HCT116 (cell line): ENCODE measurements at regions not wholly inside any gene's neighbourhood (a gene's known extent, or its start where the extent isn't known, plus 50 kb on each side); places are given as distances from the start of the nearest gene placed in this dataset.

ENCODE experiments used
- ATAC-seq: fragments of 200-7000 bp; cut with Tn5 transposase; 2 replicates; pipeline ENCODE4 v1.9.1; 2020; ENCODE audit warnings: mild to moderate bottlenecking, moderate library complexity
- BruUV-seq: library from RNA; stranded (reverse); fragments of 400-500 nt; replicated peaks from 2 replicates; lab custom pipeline; 2021; lab: Mats Ljungman, UMichigan
- CTCF ChIA-PET: fragments of 300-600 bp; sonication (Branson Sonifier 250); formaldehyde crosslinking; loops from one replicate; lab custom pipeline; 2021; ENCODE audit warnings: antibody characterized with exemption; lab: Charles Lee
- POLR2A ChIA-PET: fragments of 300-600, 350-600 bp; sonication (Branson Sonifier 250); formaldehyde crosslinking; loops from one replicate; lab custom pipeline; 2021; ENCODE audit warnings: antibody characterized with exemption; lab: Charles Lee
- RAD21 ChIA-PET, 2 experiments: fragments of 300-600 bp; sonication (Branson Sonifier 250); formaldehyde crosslinking; loops; one replicate each; lab custom pipeline; 2023; ENCODE audit warnings: low total read pairs in 2 of 2; ENCODE audit not compliant: uncharacterized antibody in 2 of 2, unreplicated experiment in 2 of 2, low non-redundant PET in 1 of 2; lab: Charles Lee
- DNase-seq: peaks from one replicate; pipeline ENCODE4 v3.0.0-alpha.2; 2010; ENCODE audit warnings: low read depth, low spot score
- H2AFZ ChIP-seq: fragments of 200-600 bp; shearing (Covaris generic), sonication (generic); 2 replicates; pipeline ENCODE4 v1.6.1; 2017; ENCODE audit warnings: low read depth, mixed run types, mixed read lengths, antibody characterized with exemption, low read length; ENCODE audit not compliant: poor library complexity, severe bottlenecking
- H3K27ac ChIP-seq: 2 replicates; pipeline ENCODE4 v1.5.1; 2012; ENCODE audit warnings: low read depth, low read length
- H3K27me3 ChIP-seq: fragments of 200-600 bp; sonication (generic); 2 replicates; pipeline ENCODE4 v1.6.1; 2016; ENCODE audit warnings: mixed run types, low read length, mixed read lengths; ENCODE audit not compliant: insufficient read depth
- H3K36me3 ChIP-seq, 2 experiments: fragments of 200-500 bp in 1 of 2; fragments of 200-600 bp in 1 of 2; sonication (Bioruptor generic) in 1 of 2; sonication (generic) in 1 of 2; 2 replicates each; pipeline versions ENCODE4 v1.5.1 to v1.6.1; 2014 to 2016; ENCODE audit warnings: low read length in 2 of 2, inconsistent platforms in 1 of 2, mixed read lengths in 1 of 2, mixed run types in 1 of 2; ENCODE audit not compliant: insufficient read depth in 2 of 2, control insufficient read depth in 1 of 2
- H3K4me1 ChIP-seq, 2 experiments: fragments of 200-600 bp in 1 of 2; sonication (generic) in 1 of 2; 2 replicates each; pipeline versions ENCODE4 v1.5.1 to v1.6.1; 2012 to 2017; ENCODE audit warnings: low read length in 2 of 2, inconsistent platforms in 1 of 2, mild to moderate bottlenecking in 1 of 2, mixed read lengths in 1 of 2, mixed run types in 1 of 2, moderate library complexity in 1 of 2; ENCODE audit not compliant: insufficient read depth in 2 of 2, control insufficient read depth in 1 of 2
- H3K4me2 ChIP-seq: fragments of 200-600 bp; sonication (generic); 2 replicates; pipeline ENCODE4 v1.6.1; 2017; ENCODE audit warnings: mixed run types, low read length, mixed read lengths
- H3K4me3 ChIP-seq, 2 experiments: fragments of 200-600 bp in 1 of 2; sonication (generic) in 1 of 2; replicated peaks in 1 of 2; 2 replicates each; pipeline ENCODE4 v1.5.1; 2011 to 2016; ENCODE audit warnings: low read length in 2 of 2, control low read depth in 1 of 2, low read depth in 1 of 2, mild to moderate bottlenecking in 1 of 2, mixed read lengths in 1 of 2, mixed run types in 1 of 2
- H3K79me2 ChIP-seq: fragments of 200-600 bp; sonication (generic); 2 replicates; pipeline ENCODE4 v1.6.1; 2017; ENCODE audit warnings: mild to moderate bottlenecking, mixed run types, low read length, moderate library complexity, mixed read lengths; ENCODE audit not compliant: insufficient read depth
- H3K9ac ChIP-seq: fragments of 200-600 bp; sonication (generic); 2 replicates; pipeline ENCODE4 v1.6.1; 2016; ENCODE audit warnings: low read length, mixed read lengths
- H3K9me2 ChIP-seq: fragments of 200-600 bp; sonication (generic), shearing (Covaris generic); 2 replicates; pipeline ENCODE4 v1.6.1; 2017; ENCODE audit warnings: mixed run types, mild to moderate bottlenecking, moderate library complexity; ENCODE audit not compliant: insufficient read depth
- H3K9me3 ChIP-seq, 2 experiments: fragments of 200-500 bp in 1 of 2; fragments of 200-600 bp in 1 of 2; sonication (Bioruptor generic) in 1 of 2; sonication (generic) in 1 of 2; 2 replicates each; pipeline ENCODE4 v1.6.1; 2014 to 2017; ENCODE audit warnings: low read length in 2 of 2, mixed read lengths in 2 of 2, inconsistent platforms in 1 of 2, low read depth in 1 of 2, mild to moderate bottlenecking in 1 of 2, mixed run types in 1 of 2, moderate library complexity in 1 of 2; ENCODE audit not compliant: control insufficient read depth in 1 of 2, insufficient read depth in 1 of 2
- H4K20me1 ChIP-seq: fragments of 200-600 bp; sonication (generic), shearing (Covaris generic); 2 replicates; pipeline ENCODE4 v1.6.1; 2017; ENCODE audit warnings: mixed run types, mild to moderate bottlenecking, moderate library complexity; ENCODE audit not compliant: insufficient read depth
- CBX3 ChIP-seq: IDR thresholded peaks from 2 replicates; pipeline ENCODE4 v1.6.1; 2012; ENCODE audit warnings: low read depth
- CEBPB ChIP-seq: IDR thresholded peaks from 2 replicates; pipeline ENCODE4 v1.6.1; 2012; ENCODE audit warnings: low read depth
- CTCF ChIP-seq, 3 experiments: fragments of 200-600 bp in 1 of 3; sonication (generic) in 1 of 3; IDR thresholded peaks in 2 of 3; conservative IDR thresholded peaks in 1 of 3; 2 replicates each; pipeline ENCODE4 v1.5.1; 2012 to 2017; ENCODE audit warnings: low read depth in 2 of 3, low read length in 2 of 3, antibody characterized with exemption in 1 of 3, borderline replicate concordance in 1 of 3, control low read depth in 1 of 3, mild to moderate bottlenecking in 1 of 3, mixed read lengths in 1 of 3, mixed run types in 1 of 3, moderate library complexity in 1 of 3; ENCODE audit not compliant: insufficient read depth in 1 of 3
- EGR1 ChIP-seq: IDR thresholded peaks from 2 replicates; pipeline ENCODE4 v1.6.1; 2012; ENCODE audit warnings: low read depth
- ELF1 ChIP-seq: IDR thresholded peaks from 2 replicates; pipeline ENCODE4 v1.6.1; 2012; ENCODE audit warnings: low read depth, borderline replicate concordance
- EZH2 ChIP-seq: fragments of 200-600 bp; sonication (generic); IDR thresholded peaks from 2 replicates; pipeline ENCODE4 v1.6.1; 2017; ENCODE audit warnings: antibody characterized with exemption, mixed run types
- EZH2phosphoT487 ChIP-seq: fragments of 200-600 bp; IDR thresholded peaks from 2 replicates; pipeline ENCODE4 v1.6.1; 2018; ENCODE audit warnings: antibody characterized with exemption, borderline replicate concordance
- FOSL1 ChIP-seq: IDR thresholded peaks from 2 replicates; pipeline ENCODE4 v1.6.1; 2012; ENCODE audit warnings: low read depth
- JUND ChIP-seq: IDR thresholded peaks from 2 replicates; pipeline ENCODE4 v1.6.1; 2012
- POLR2A ChIP-seq: IDR thresholded peaks from 2 replicates; pipeline ENCODE4 v1.7.0; 2011; ENCODE audit warnings: borderline replicate concordance; ENCODE audit not compliant: insufficient read depth, insufficient read length; ENCODE audit errors: extremely low read depth
- POLR2AphosphoS5 ChIP-seq: IDR thresholded peaks from 2 replicates; pipeline ENCODE4 v1.6.1; 2011; ENCODE audit warnings: mild to moderate bottlenecking, low read depth, low read length, moderate library complexity
- RAD21 ChIP-seq: IDR thresholded peaks from 2 replicates; pipeline ENCODE4 v1.6.1; 2012; ENCODE audit warnings: low read depth, mild to moderate bottlenecking
- SIN3A ChIP-seq: IDR thresholded peaks from 2 replicates; pipeline ENCODE4 v1.6.1; 2012; ENCODE audit warnings: low read depth
- SRF ChIP-seq: IDR thresholded peaks from 2 replicates; pipeline ENCODE4 v1.6.1; 2012; ENCODE audit warnings: low read depth
- TCF7L2 ChIP-seq: IDR thresholded peaks from 2 replicates; pipeline ENCODE4 v1.7.0; 2011; ENCODE audit warnings: borderline replicate concordance, inconsistent platforms; ENCODE audit not compliant: insufficient read depth, insufficient read length; ENCODE audit errors: extremely low read depth
- YY1 ChIP-seq: IDR thresholded peaks from 2 replicates; pipeline ENCODE4 v1.6.1; 2011; ENCODE audit warnings: low read length, low read depth, moderate library complexity, mild to moderate bottlenecking; ENCODE audit not compliant: insufficient replicate concordance; ENCODE audit errors: extremely low read depth
- ZNF274 ChIP-seq: fragments of 200-500 bp; sonication (Bioruptor generic); IDR thresholded peaks from 2 replicates; pipeline ENCODE4 v1.6.1; 2014; ENCODE audit warnings: mild to moderate bottlenecking, low read depth, low read length, inconsistent platforms
- intact Hi-C: fragments of 100-400 bp; cut with micrococcal nuclease; formaldehyde crosslinking; loops from 2 replicates; pipeline ENCODE4 v1.10.0; 2022
- TF ChIP-seq, protein P1 (sequence below): IDR thresholded peaks from 2 replicates; pipeline ENCODE4 v1.6.1; 2012
- TF ChIP-seq, protein P2 (sequence below): IDR thresholded peaks from 2 replicates; pipeline ENCODE4 v1.6.1; 2011; ENCODE audit warnings: mild to moderate bottlenecking, low read length, moderate library complexity; ENCODE audit not compliant: insufficient replicate concordance; ENCODE audit errors: extremely low read depth
- TF ChIP-seq, protein P3 (sequence below): IDR thresholded peaks from 2 replicates; pipeline ENCODE4 v1.6.1; 2012

DNA sequence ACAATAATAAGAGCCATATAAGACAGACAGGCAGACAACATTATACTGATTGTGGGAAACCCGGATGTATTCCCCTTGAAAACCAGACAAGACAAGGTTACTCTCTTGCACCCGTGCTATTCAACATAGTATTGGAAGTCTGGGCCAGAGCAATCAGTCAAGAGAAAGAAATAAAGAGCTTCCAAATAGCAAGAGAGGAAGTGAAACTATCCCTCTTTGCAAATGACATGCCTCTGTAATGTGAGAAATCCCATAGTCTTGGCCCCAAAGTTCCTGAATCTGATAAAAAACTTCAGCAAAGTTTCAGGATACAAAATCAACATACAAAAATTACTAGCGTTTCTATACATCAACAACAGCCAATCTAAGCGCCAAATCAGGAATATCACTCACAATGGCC lies 102.1 kb downstream of the DCAF12L2 start:
- Histone ChIP-seq H2AFZ (no peak overlapping the region), H3K27me3 (no peaks in the 10 kb centered on the region), H3K79me2 (no peaks in the 10 kb centered on the region), H3K4me1 (no peaks in the 10 kb centered on the region), H3K9me2 (no peaks in the 10 kb centered on the region), H4K20me1 (no peaks in the 10 kb centered on the region), H3K4me3 (no peak overlapping the region), H3K9me3 (no peaks in the 10 kb centered on the region), H3K36me3 (no peaks in the 10 kb centered on the region), H3K27ac (no peak overlapping the region), H3K4me2 (no peak overlapping the region), H3K9ac (no peak overlapping the region)
- intact Hi-C loops, result no loop called here
- no peak for ATAC-seq
- BruUV-seq, result no TSS peak
- TF ChIP-seq ELF1 (no peak), CEBPB (no peak), CBX3 (no peak), TCF7L2 (no peak), FOSL1 (no peak), RAD21 (no peak), SRF (no peak), EGR1 (no peak), YY1 (no peak), EZH2phosphoT487 (no peak), JUND (no peak), ZNF274 (no peak), EZH2 (no peak), POLR2A (no peak), SIN3A (no peak), POLR2AphosphoS5 (no peak), CTCF (IDR thresholded peaks at IDR 0.05 in 2 of 3, conservative IDR thresholded peaks at IDR 0.05 in 1 of 3; ENCODE audit: borderline replicate concordance in 1 of 3, insufficient read depth in 1 of 3, low read depth in 2 of 3, low read length in 2 of 3) (no peak)
- TF ChIP-seq, protein P1, sequence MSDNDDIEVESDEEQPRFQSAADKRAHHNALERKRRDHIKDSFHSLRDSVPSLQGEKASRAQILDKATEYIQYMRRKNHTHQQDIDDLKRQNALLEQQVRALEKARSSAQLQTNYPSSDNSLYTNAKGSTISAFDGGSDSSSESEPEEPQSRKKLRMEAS, result no peak
- TF ChIP-seq, protein P2, sequence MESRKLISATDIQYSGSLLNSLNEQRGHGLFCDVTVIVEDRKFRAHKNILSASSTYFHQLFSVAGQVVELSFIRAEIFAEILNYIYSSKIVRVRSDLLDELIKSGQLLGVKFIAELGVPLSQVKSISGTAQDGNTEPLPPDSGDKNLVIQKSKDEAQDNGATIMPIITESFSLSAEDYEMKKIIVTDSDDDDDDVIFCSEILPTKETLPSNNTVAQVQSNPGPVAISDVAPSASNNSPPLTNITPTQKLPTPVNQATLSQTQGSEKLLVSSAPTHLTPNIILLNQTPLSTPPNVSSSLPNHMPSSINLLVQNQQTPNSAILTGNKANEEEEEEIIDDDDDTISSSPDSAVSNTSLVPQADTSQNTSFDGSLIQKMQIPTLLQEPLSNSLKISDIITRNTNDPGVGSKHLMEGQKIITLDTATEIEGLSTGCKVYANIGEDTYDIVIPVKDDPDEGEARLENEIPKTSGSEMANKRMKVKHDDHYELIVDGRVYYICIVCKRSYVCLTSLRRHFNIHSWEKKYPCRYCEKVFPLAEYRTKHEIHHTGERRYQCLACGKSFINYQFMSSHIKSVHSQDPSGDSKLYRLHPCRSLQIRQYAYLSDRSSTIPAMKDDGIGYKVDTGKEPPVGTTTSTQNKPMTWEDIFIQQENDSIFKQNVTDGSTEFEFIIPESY, result no peak
- TF ChIP-seq, protein P3, sequence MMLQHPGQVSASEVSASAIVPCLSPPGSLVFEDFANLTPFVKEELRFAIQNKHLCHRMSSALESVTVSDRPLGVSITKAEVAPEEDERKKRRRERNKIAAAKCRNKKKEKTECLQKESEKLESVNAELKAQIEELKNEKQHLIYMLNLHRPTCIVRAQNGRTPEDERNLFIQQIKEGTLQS, result no peak
- RAD21 ChIA-PET, result no interaction called here
- POLR2A ChIA-PET, result no interaction called here
- no peak for DNase-seq
- CTCF ChIA-PET, result no interaction called here
